HL-60 (cell line): ENCODE measurements at regions not wholly inside any gene's neighbourhood (a gene's known extent, or its start where the extent isn't known, plus 50 kb on each side); places are given as distances from the start of the nearest gene placed in this dataset.

Source experiments
- DNase-seq, 2 experiments: peaks; one replicate each; pipeline ENCODE4 v3.0.0-alpha.2; 2010 to 2020; ENCODE audit warnings: low read depth in 1 of 2, low spot score in 1 of 2
- H3K27ac ChIP-seq: fragments of 250-450 bp; sonication (Bioruptor Pico); replicated peaks from 2 replicates; pipeline ENCODE4 v1.5.1; 2020; ENCODE audit warnings: mild to moderate bottlenecking, moderate library complexity
- H3K27me3 ChIP-seq: fragments of 250-450 bp; sonication (Bioruptor Pico); 2 replicates; pipeline ENCODE4 v1.5.1; 2021; ENCODE audit warnings: mild to moderate bottlenecking, moderate library complexity; ENCODE audit not compliant: insufficient read depth, poor library complexity, severe bottlenecking
- H3K4me3 ChIP-seq: replicated peaks from 2 replicates; pipeline ENCODE4 v1.5.1; 2011; ENCODE audit warnings: mild to moderate bottlenecking, control low read depth, low read length; ENCODE audit not compliant: insufficient read depth
- CTCF ChIP-seq: IDR thresholded peaks from one replicate; pipeline ENCODE4 v1.5.1; 2011; ENCODE audit warnings: low read length, control low read depth, inconsistent platforms; ENCODE audit not compliant: insufficient read depth
- GABPA ChIP-seq: IDR thresholded peaks from 2 replicates; pipeline ENCODE4 v1.6.1; 2012; ENCODE audit warnings: low read depth
- POLR2AphosphoS5 ChIP-seq: IDR thresholded peaks from 2 replicates; pipeline ENCODE4 v1.6.1; 2012; ENCODE audit warnings: low read depth
- SPI1 ChIP-seq: IDR thresholded peaks from 2 replicates; pipeline ENCODE4 v1.6.1; 2012; ENCODE audit warnings: low read depth, mild to moderate bottlenecking, borderline replicate concordance
- TF ChIP-seq, protein P1 (sequence below): IDR thresholded peaks from 2 replicates; pipeline ENCODE4 v1.6.1; 2012; ENCODE audit warnings: low read depth; ENCODE audit not compliant: insufficient replicate concordance

DNA sequence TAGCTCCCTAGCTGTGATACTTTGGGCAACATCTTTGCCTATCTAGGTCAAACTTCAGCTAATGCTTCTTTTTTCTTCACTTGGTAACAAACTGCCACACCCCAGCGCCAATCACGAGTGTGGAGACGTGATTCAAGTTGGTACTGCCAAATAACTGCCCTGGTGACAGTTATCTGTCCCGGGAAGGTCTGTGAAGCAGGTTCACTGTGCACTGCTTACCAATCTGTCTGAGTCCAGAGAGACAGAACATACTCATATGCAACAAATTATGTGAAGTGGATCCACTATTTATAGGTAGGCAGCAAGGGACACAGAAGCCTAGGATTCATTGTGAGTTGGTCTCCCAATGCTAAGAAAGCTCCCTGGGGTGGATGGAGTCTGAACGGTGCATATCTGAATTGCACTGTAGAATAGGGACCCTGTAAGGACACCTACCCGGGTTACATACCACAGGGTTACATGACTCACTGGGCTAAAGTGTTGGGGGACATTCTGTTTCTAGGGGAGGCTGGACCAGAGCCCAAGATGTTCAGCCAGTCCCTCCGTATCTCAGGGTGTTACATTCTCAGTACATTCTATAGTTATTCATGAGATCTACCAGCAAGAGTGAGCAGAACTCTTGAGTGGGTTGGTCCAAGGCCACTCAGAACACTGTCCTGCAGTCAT is 95.4 kb upstream of the STC2 start:
- Histone ChIP-seq H3K27ac (no peak overlapping the region), H3K4me3 (no peak overlapping the region), H3K27me3 (no peaks in the 10 kb centered on the region)
- TF ChIP-seq GABPA (no peak), POLR2AphosphoS5 (no peak), SPI1 (no peak)
- TF ChIP-seq, protein P1, sequence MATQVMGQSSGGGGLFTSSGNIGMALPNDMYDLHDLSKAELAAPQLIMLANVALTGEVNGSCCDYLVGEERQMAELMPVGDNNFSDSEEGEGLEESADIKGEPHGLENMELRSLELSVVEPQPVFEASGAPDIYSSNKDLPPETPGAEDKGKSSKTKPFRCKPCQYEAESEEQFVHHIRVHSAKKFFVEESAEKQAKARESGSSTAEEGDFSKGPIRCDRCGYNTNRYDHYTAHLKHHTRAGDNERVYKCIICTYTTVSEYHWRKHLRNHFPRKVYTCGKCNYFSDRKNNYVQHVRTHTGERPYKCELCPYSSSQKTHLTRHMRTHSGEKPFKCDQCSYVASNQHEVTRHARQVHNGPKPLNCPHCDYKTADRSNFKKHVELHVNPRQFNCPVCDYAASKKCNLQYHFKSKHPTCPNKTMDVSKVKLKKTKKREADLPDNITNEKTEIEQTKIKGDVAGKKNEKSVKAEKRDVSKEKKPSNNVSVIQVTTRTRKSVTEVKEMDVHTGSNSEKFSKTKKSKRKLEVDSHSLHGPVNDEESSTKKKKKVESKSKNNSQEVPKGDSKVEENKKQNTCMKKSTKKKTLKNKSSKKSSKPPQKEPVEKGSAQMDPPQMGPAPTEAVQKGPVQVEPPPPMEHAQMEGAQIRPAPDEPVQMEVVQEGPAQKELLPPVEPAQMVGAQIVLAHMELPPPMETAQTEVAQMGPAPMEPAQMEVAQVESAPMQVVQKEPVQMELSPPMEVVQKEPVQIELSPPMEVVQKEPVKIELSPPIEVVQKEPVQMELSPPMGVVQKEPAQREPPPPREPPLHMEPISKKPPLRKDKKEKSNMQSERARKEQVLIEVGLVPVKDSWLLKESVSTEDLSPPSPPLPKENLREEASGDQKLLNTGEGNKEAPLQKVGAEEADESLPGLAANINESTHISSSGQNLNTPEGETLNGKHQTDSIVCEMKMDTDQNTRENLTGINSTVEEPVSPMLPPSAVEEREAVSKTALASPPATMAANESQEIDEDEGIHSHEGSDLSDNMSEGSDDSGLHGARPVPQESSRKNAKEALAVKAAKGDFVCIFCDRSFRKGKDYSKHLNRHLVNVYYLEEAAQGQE: no peak
- no peak for DNase-seq

- no peak overlapping the region for H3K27ac ChIP-seq
Measured at GRCh38 chr5:173420108-173420507, 91.9 kb upstream of the STC2 start.

GRCh38 chr5:173413471-173413982 is 85.3 kb upstream of the STC2 start:
- no peak for DNase-seq
- no peaks in the 10 kb centered on the region for H3K27me3 ChIP-seq
- no peak overlapping the region for H3K27ac ChIP-seq
- H3K4me3 ChIP-seq: no peak overlapping the region
- TF ChIP-seq, protein P1: no peak
- no peak for TF ChIP-seq SPI1
- TF ChIP-seq CTCF: no peak
- TF ChIP-seq GABPA: no peak
- no peak for TF ChIP-seq POLR2AphosphoS5

More at GRCh38 chr5:173420108-173420507, 91.9 kb upstream of the STC2 start:
- no peaks in the 10 kb centered on the region for H3K27me3 ChIP-seq
- TF ChIP-seq POLR2AphosphoS5 (no peak), SPI1 (no peak), CTCF (no peak), GABPA (no peak)
- TF ChIP-seq, protein P1: no peak
- no peak overlapping the region for H3K4me3 ChIP-seq
- no peak for DNase-seq
